ENCODE measurements at regions not wholly inside any gene's neighbourhood (a gene's known extent, or its start where the extent isn't known, plus 50 kb on each side); places are given as distances from the start of the nearest gene placed in this dataset.
"Not testable (repeated sequence)": the region's sequence is repeated elsewhere in the genome, so short reads cannot be mapped to it uniquely, and the experiment has no call there.

- Histone ChIP-seq H3K4me1 (ENCODE audit: control insufficient read depth, insufficient read depth, low read length) (no peaks in the 10 kb centered on the region), H3K9ac (ENCODE audit: low read depth, low read length) (no peak overlapping the region), H3K4me2 (ENCODE audit: low read length) (no peak overlapping the region), H3K9me3 (replicated peaks; ENCODE audit: low read length) (no peaks in the 10 kb centered on the region), H3K4me3 (ENCODE audit: low read length) (no peak overlapping the region), H3K36me3 (ENCODE audit: insufficient read depth, low read length) (no peaks in the 10 kb centered on the region), H3K27me3 (ENCODE audit: control insufficient read depth, insufficient read depth, low read length) (no peaks in the 10 kb centered on the region)
These were observed 960.0 kb upstream of the PCDH20 start for GRCh38 chr13:62375653-62376052.

- Histone ChIP-seq H3K4me2 (ENCODE audit: low read length) (no peak overlapping the region), H3K4me3 (ENCODE audit: low read length) (no peak overlapping the region), H3K9me3 (replicated peaks; ENCODE audit: low read length) (no peaks in the 10 kb centered on the region), H3K27me3 (ENCODE audit: control insufficient read depth, insufficient read depth, low read length) (no peaks in the 10 kb centered on the region), H3K36me3 (ENCODE audit: insufficient read depth, low read length) (no peaks in the 10 kb centered on the region), H3K9ac (ENCODE audit: low read depth, low read length) (no peak overlapping the region), H3K4me1 (ENCODE audit: control insufficient read depth, insufficient read depth, low read length) (no peaks in the 10 kb centered on the region)
These were observed 956.1 kb upstream of the PCDH20 start for GRCh38 chr13:62371737-62372136.

- not testable (repeated sequence) for H3K4me3 ChIP-seq (ENCODE audit: low read length); H3K27me3 ChIP-seq (ENCODE audit: control insufficient read depth, insufficient read depth, low read length); H3K36me3 ChIP-seq (ENCODE audit: insufficient read depth, low read length); H3K4me2 ChIP-seq (ENCODE audit: low read length); H3K9ac ChIP-seq (ENCODE audit: low read depth, low read length); H3K9me3 ChIP-seq (replicated peaks; ENCODE audit: low read length); H3K4me1 ChIP-seq (ENCODE audit: control insufficient read depth, insufficient read depth, low read length)
These were observed 952.3 kb upstream of the PCDH20 start for GRCh38 chr13:62367971-62368370.

- H3K4me1 ChIP-seq (ENCODE audit: control insufficient read depth, insufficient read depth, low read length) = no peaks in the 10 kb centered on the region
- no peaks in the 10 kb centered on the region for H3K36me3 ChIP-seq (ENCODE audit: insufficient read depth, low read length)
- no peaks in the 10 kb centered on the region for H3K9me3 ChIP-seq (replicated peaks; ENCODE audit: low read length)
- no peaks in the 10 kb centered on the region for H3K27me3 ChIP-seq (ENCODE audit: control insufficient read depth, insufficient read depth, low read length)
- H3K4me3 ChIP-seq (ENCODE audit: low read length) = no peak overlapping the region
- no peak overlapping the region for H3K4me2 ChIP-seq (ENCODE audit: low read length)
- H3K9ac ChIP-seq (ENCODE audit: low read depth, low read length) = no peak overlapping the region
These were observed 945.0 kb upstream of the PCDH20 start for GRCh38 chr13:62360609-62361008.

- H3K9ac ChIP-seq (ENCODE audit: low read depth, low read length) = no peak overlapping the region
- no peaks in the 10 kb centered on the region for H3K36me3 ChIP-seq (ENCODE audit: insufficient read depth, low read length)
- H3K4me1 ChIP-seq (ENCODE audit: control insufficient read depth, insufficient read depth, low read length) = no peaks in the 10 kb centered on the region
- no peaks in the 10 kb centered on the region for H3K27me3 ChIP-seq (ENCODE audit: control insufficient read depth, insufficient read depth, low read length)
- H3K9me3 ChIP-seq (replicated peaks; ENCODE audit: low read length) = no peaks in the 10 kb centered on the region
- H3K4me2 ChIP-seq (ENCODE audit: low read length) = no peak overlapping the region
- no peak overlapping the region for H3K4me3 ChIP-seq (ENCODE audit: low read length)
These were observed 942.9 kb upstream of the PCDH20 start for GRCh38 chr13:62358646-62358932.

- Histone ChIP-seq H3K4me3 (ENCODE audit: low read length) (no peak overlapping the region), H3K4me2 (ENCODE audit: low read length) (no peak overlapping the region), H3K4me1 (ENCODE audit: control insufficient read depth, insufficient read depth, low read length) (no peaks in the 10 kb centered on the region), H3K36me3 (ENCODE audit: insufficient read depth, low read length) (no peaks in the 10 kb centered on the region), H3K9ac (ENCODE audit: low read depth, low read length) (no peak overlapping the region), H3K9me3 (replicated peaks; ENCODE audit: low read length) (no peaks in the 10 kb centered on the region), H3K27me3 (ENCODE audit: control insufficient read depth, insufficient read depth, low read length) (no peaks in the 10 kb centered on the region)
These were observed 942.4 kb upstream of the PCDH20 start for GRCh38 chr13:62357887-62358645.

- Histone ChIP-seq H3K4me3 (ENCODE audit: low read length) (no peak overlapping the region), H3K9me3 (replicated peaks; ENCODE audit: low read length) (no peaks in the 10 kb centered on the region), H3K9ac (ENCODE audit: low read depth, low read length) (no peak overlapping the region), H3K4me2 (ENCODE audit: low read length) (no peak overlapping the region), H3K27me3 (ENCODE audit: control insufficient read depth, insufficient read depth, low read length) (no peaks in the 10 kb centered on the region), H3K4me1 (ENCODE audit: control insufficient read depth, insufficient read depth, low read length) (no peaks in the 10 kb centered on the region), H3K36me3 (ENCODE audit: insufficient read depth, low read length) (no peaks in the 10 kb centered on the region)
These were observed 941.3 kb upstream of the PCDH20 start for GRCh38 chr13:62356977-62357376.

- Histone ChIP-seq H3K36me3 (ENCODE audit: insufficient read depth, low read length) (no peaks in the 10 kb centered on the region), H3K4me1 (ENCODE audit: control insufficient read depth, insufficient read depth, low read length) (no peaks in the 10 kb centered on the region), H3K9me3 (replicated peaks; ENCODE audit: low read length) (no peaks in the 10 kb centered on the region), H3K27me3 (ENCODE audit: control insufficient read depth, insufficient read depth, low read length) (no peaks in the 10 kb centered on the region), H3K9ac (ENCODE audit: low read depth, low read length) (no peak overlapping the region), H3K4me3 (ENCODE audit: low read length) (no peak overlapping the region), H3K4me2 (ENCODE audit: low read length) (no peak overlapping the region)
These were observed 921.6 kb upstream of the PCDH20 start for GRCh38 chr13:62337109-62337880.

GRCh38 chr13:62336507-62336906 is 920.9 kb upstream of the PCDH20 start:
- Histone ChIP-seq H3K9me3 (replicated peaks; ENCODE audit: low read length) (no peaks in the 10 kb centered on the region), H3K4me2 (ENCODE audit: low read length) (no peak overlapping the region), H3K27me3 (ENCODE audit: control insufficient read depth, insufficient read depth, low read length) (no peaks in the 10 kb centered on the region), H3K4me3 (ENCODE audit: low read length) (no peak overlapping the region), H3K36me3 (ENCODE audit: insufficient read depth, low read length) (no peaks in the 10 kb centered on the region), H3K9ac (ENCODE audit: low read depth, low read length) (no peak overlapping the region), H3K4me1 (ENCODE audit: control insufficient read depth, insufficient read depth, low read length) (no peaks in the 10 kb centered on the region)

- Histone ChIP-seq H3K9ac (ENCODE audit: low read depth, low read length) (no peak overlapping the region), H3K27me3 (ENCODE audit: control insufficient read depth, insufficient read depth, low read length) (no peaks in the 10 kb centered on the region), H3K36me3 (ENCODE audit: insufficient read depth, low read length) (no peaks in the 10 kb centered on the region), H3K4me1 (ENCODE audit: control insufficient read depth, insufficient read depth, low read length) (no peaks in the 10 kb centered on the region), H3K4me3 (ENCODE audit: low read length) (no peak overlapping the region), H3K9me3 (replicated peaks; ENCODE audit: low read length) (no peaks in the 10 kb centered on the region), H3K4me2 (ENCODE audit: low read length) (no peak overlapping the region)
These were observed 917.8 kb upstream of the PCDH20 start for GRCh38 chr13:62333466-62333865.

GRCh38 chr13:62331384-62331783 is 915.7 kb upstream of the PCDH20 start:
- Histone ChIP-seq H3K9ac (ENCODE audit: low read depth, low read length) (no peak overlapping the region), H3K27me3 (ENCODE audit: control insufficient read depth, insufficient read depth, low read length) (no peaks in the 10 kb centered on the region), H3K4me3 (ENCODE audit: low read length) (no peak overlapping the region), H3K4me1 (ENCODE audit: control insufficient read depth, insufficient read depth, low read length) (no peaks in the 10 kb centered on the region), H3K36me3 (ENCODE audit: insufficient read depth, low read length) (no peaks in the 10 kb centered on the region), H3K4me2 (ENCODE audit: low read length) (no peak overlapping the region), H3K9me3 (replicated peaks; ENCODE audit: low read length) (no peaks in the 10 kb centered on the region)

GRCh38 chr13:62327367-62327766 is 911.7 kb upstream of the PCDH20 start:
- no peaks in the 10 kb centered on the region for H3K4me1 ChIP-seq (ENCODE audit: control insufficient read depth, insufficient read depth, low read length)

More at GRCh38 chr13:62327367-62327766, 911.7 kb upstream of the PCDH20 start:
- no peak overlapping the region for H3K4me3 ChIP-seq (ENCODE audit: low read length)
- H3K36me3 ChIP-seq (ENCODE audit: insufficient read depth, low read length) = no peaks in the 10 kb centered on the region
- H3K4me2 ChIP-seq (ENCODE audit: low read length) = no peak overlapping the region
- no peaks in the 10 kb centered on the region for H3K9me3 ChIP-seq (replicated peaks; ENCODE audit: low read length)
- H3K9ac ChIP-seq (ENCODE audit: low read depth, low read length) = no peak overlapping the region
- no peaks in the 10 kb centered on the region for H3K27me3 ChIP-seq (ENCODE audit: control insufficient read depth, insufficient read depth, low read length)

Measured in skeletal muscle satellite cell (primary cell).